ENCODE measurements at regions not wholly inside any gene's neighbourhood (a gene's known extent, or its start where the extent isn't known, plus 50 kb on each side); places are given as distances from the start of the nearest gene placed in this dataset.

GRCh38 chr6:21500314-21501020, 93.1 kb upstream of the SOX4 start:
- no peak for DNase-seq (ENCODE audit: low spot score)
- ATAC-seq = peak; percentile 33
- intact Hi-C loops (cut with DNase I) = no loop called here

GRCh38 chr6:21501021-21501354, 92.6 kb upstream of the SOX4 start:
- no peak for DNase-seq (ENCODE audit: low spot score)
- no peak for ATAC-seq
- intact Hi-C loops (cut with DNase I) = no loop called here

- intact Hi-C loops (cut with DNase I) = no loop called here
- ATAC-seq (no peak), DNase-seq (ENCODE audit: low spot score) (no peak)
Observed at GRCh38 chr6:21501815-21502214, 91.7 kb upstream of the SOX4 start.

GRCh38 chr6:21502682-21503081, 90.9 kb upstream of the SOX4 start:
- DNase-seq (ENCODE audit: low spot score) (no peak), ATAC-seq (no peak)
- intact Hi-C loops (cut with DNase I) = no loop called here

GRCh38 chr6:21504790-21505189, 88.8 kb upstream of the SOX4 start:
- ATAC-seq (peak; percentile 48), DNase-seq (ENCODE audit: low spot score) (no peak)
- intact Hi-C loops (cut with DNase I) = no loop called here

GRCh38 chr6:21505574-21505990, 88.0 kb upstream of the SOX4 start:
- intact Hi-C loops (cut with DNase I) = no loop called here
- DNase-seq (ENCODE audit: low spot score) = no peak
- ATAC-seq = no peak

- ATAC-seq = no peak
- DNase-seq (ENCODE audit: low spot score) = no peak
- intact Hi-C loops (cut with DNase I) = no loop called here
Observed at GRCh38 chr6:21506126-21506525, 87.4 kb upstream of the SOX4 start.

GRCh38 chr6:21507811-21508210, 85.7 kb upstream of the SOX4 start:
- DNase-seq (ENCODE audit: low spot score) = no peak
- intact Hi-C loops (cut with DNase I) = no loop called here
- ATAC-seq = no peak

GRCh38 chr6:21508753-21509152, 84.8 kb upstream of the SOX4 start:
- no peak for DNase-seq (ENCODE audit: low spot score)
- no peak for ATAC-seq
- intact Hi-C loops (cut with DNase I) = no loop called here

- ATAC-seq = no peak
- intact Hi-C loops (cut with DNase I) = no loop called here
- no peak for DNase-seq (ENCODE audit: low spot score)
Observed at GRCh38 chr6:21511891-21512550, 81.5 kb upstream of the SOX4 start.

- DNase-seq (ENCODE audit: low spot score) (no peak), ATAC-seq (no peak)
- intact Hi-C loops (cut with DNase I) = no loop called here
Observed at GRCh38 chr6:21514288-21514687, 79.3 kb upstream of the SOX4 start.

GRCh38 chr6:21518317-21518716, 75.2 kb upstream of the SOX4 start:
- ATAC-seq (no peak), DNase-seq (ENCODE audit: low spot score) (no peak)
- intact Hi-C loops (cut with DNase I) = no loop called here

- ATAC-seq = no peak
- intact Hi-C loops (cut with DNase I) = no loop called here
- DNase-seq (ENCODE audit: low spot score) = no peak
Observed at GRCh38 chr6:21519642-21520041, 73.9 kb upstream of the SOX4 start.

- DNase-seq (ENCODE audit: low spot score) = no peak
- no peak for ATAC-seq
- intact Hi-C loops (cut with DNase I) = no loop called here
Observed at GRCh38 chr6:21521276-21521675, 72.3 kb upstream of the SOX4 start.

GRCh38 chr6:21522143-21522747, 71.3 kb upstream of the SOX4 start:
- intact Hi-C loops (cut with DNase I) = no loop called here
- ATAC-seq = no peak

GRCh38 chr6:21522797-21523456, 70.6 kb upstream of the SOX4 start:
- ATAC-seq = no peak
- DNase-seq (ENCODE audit: low spot score) = no peak
- intact Hi-C loops (cut with DNase I) = no loop called here

More at GRCh38 chr6:21522143-21522747, 71.3 kb upstream of the SOX4 start:
- no peak for DNase-seq (ENCODE audit: low spot score)

- intact Hi-C loops (cut with DNase I) = no loop called here
- no peak for DNase-seq (ENCODE audit: low spot score)
- ATAC-seq = no peak
Observed at GRCh38 chr6:21523652-21524051, 69.9 kb upstream of the SOX4 start.

- intact Hi-C loops (cut with DNase I) = no loop called here
- no peak for ATAC-seq
- no peak for DNase-seq (ENCODE audit: low spot score)
Observed at GRCh38 chr6:21524201-21524600, 69.3 kb upstream of the SOX4 start.

GRCh38 chr6:21526974-21527373, 66.6 kb upstream of the SOX4 start:
- DNase-seq (ENCODE audit: low spot score) (no peak), ATAC-seq (no peak)
- intact Hi-C loops (cut with DNase I) = no loop called here

- ATAC-seq (no peak), DNase-seq (ENCODE audit: low spot score) (no peak)
- intact Hi-C loops (cut with DNase I) = no loop called here
Observed at GRCh38 chr6:21527731-21528130, 65.8 kb upstream of the SOX4 start.
